ENCODE measurements at regions not wholly inside any gene's neighbourhood (a gene's known extent, or its start where the extent isn't known, plus 50 kb on each side); places are given as distances from the start of the nearest gene placed in this dataset.

DNA sequence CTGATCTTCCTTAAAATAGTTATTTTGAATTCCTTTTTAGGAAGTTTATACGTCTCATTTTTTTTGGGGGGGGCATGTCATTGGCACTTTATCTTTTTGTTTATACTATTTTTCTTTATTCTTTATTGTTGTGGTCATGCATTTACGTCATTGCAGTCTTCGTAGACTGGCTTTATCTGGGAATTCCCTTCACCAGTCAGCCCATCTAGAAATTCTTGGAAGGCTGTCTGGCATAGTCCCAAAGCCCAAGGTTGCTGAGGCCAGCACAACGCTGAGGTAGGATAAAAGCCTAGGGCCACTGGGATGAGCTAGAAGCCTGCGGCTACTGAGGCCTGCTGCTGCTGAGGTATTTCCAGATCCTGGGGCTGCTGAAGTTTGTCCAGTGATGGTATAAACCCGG, 121.5 kb downstream of the ISOC1 start:
- CTCF ChIA-PET: no interaction called here
- no peak for ATAC-seq
- no TSS peak for BruUV-seq (replicated peaks)

More for the DNA sequence above, 121.5 kb downstream of the ISOC1 start:
- Histone ChIP-seq H3K79me2 (ENCODE audit: insufficient read depth, low read length) (no peaks in the 10 kb centered on the region), H3K9ac (ENCODE audit: low read length) (no peak overlapping the region), H3K4me3 (replicated peaks in 1 of 2; ENCODE audit: low read depth in 1 of 2, low read length in 2 of 2) (no peak overlapping the region), H3K36me3 (ENCODE audit: control insufficient read depth in 1 of 2, insufficient read depth in 2 of 2, low read length in 2 of 2) (no peaks in the 10 kb centered on the region), H3K9me2 (ENCODE audit: insufficient read depth) (no peaks in the 10 kb centered on the region), H3K27ac (ENCODE audit: low read depth, low read length) (no peak overlapping the region), H4K20me1 (ENCODE audit: insufficient read depth) (no peaks in the 10 kb centered on the region), H2AFZ (ENCODE audit: low read depth, low read length, poor library complexity, severe bottlenecking) (no peak overlapping the region), H3K9me3 (ENCODE audit: control insufficient read depth in 1 of 2, insufficient read depth in 1 of 2, low read depth in 1 of 2, low read length in 2 of 2) (no peaks in the 10 kb centered on the region), H3K4me1 (ENCODE audit: control insufficient read depth in 1 of 2, insufficient read depth in 2 of 2, low read length in 2 of 2) (no peaks in the 10 kb centered on the region), H3K4me2 (ENCODE audit: low read length) (no peak overlapping the region), H3K27me3 (ENCODE audit: insufficient read depth, low read length) (no peaks in the 10 kb centered on the region)
- POLR2A ChIA-PET: no interaction called here
- RAD21 ChIA-PET (ENCODE audit: low non-redundant PET in 1 of 2, low total read pairs in 2 of 2, uncharacterized antibody in 2 of 2, unreplicated experiment in 2 of 2): no interaction called here
- DNase-seq (ENCODE audit: low read depth, low spot score): no peak
- no peak for TF ChIP-seq YY1 (IDR thresholded peaks at IDR 0.05; ENCODE audit: extremely low read depth, insufficient replicate concordance, low read depth, low read length)
- TF ChIP-seq ZFX (IDR thresholded peaks at IDR 0.05): no peak
- no peak for TF ChIP-seq CEBPB (IDR thresholded peaks at IDR 0.05; ENCODE audit: low read depth)
- TF ChIP-seq, protein P1, sequence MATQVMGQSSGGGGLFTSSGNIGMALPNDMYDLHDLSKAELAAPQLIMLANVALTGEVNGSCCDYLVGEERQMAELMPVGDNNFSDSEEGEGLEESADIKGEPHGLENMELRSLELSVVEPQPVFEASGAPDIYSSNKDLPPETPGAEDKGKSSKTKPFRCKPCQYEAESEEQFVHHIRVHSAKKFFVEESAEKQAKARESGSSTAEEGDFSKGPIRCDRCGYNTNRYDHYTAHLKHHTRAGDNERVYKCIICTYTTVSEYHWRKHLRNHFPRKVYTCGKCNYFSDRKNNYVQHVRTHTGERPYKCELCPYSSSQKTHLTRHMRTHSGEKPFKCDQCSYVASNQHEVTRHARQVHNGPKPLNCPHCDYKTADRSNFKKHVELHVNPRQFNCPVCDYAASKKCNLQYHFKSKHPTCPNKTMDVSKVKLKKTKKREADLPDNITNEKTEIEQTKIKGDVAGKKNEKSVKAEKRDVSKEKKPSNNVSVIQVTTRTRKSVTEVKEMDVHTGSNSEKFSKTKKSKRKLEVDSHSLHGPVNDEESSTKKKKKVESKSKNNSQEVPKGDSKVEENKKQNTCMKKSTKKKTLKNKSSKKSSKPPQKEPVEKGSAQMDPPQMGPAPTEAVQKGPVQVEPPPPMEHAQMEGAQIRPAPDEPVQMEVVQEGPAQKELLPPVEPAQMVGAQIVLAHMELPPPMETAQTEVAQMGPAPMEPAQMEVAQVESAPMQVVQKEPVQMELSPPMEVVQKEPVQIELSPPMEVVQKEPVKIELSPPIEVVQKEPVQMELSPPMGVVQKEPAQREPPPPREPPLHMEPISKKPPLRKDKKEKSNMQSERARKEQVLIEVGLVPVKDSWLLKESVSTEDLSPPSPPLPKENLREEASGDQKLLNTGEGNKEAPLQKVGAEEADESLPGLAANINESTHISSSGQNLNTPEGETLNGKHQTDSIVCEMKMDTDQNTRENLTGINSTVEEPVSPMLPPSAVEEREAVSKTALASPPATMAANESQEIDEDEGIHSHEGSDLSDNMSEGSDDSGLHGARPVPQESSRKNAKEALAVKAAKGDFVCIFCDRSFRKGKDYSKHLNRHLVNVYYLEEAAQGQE (IDR thresholded peaks at IDR 0.05; ENCODE audit: low read depth): no peak
- TF ChIP-seq SIN3A (IDR thresholded peaks at IDR 0.05; ENCODE audit: low read depth): no peak
- no peak for TF ChIP-seq ELF1 (IDR thresholded peaks at IDR 0.05; ENCODE audit: borderline replicate concordance, low read depth)
- TF ChIP-seq SRF (IDR thresholded peaks at IDR 0.05; ENCODE audit: low read depth): no peak
- no peak for TF ChIP-seq SP1 (IDR thresholded peaks at IDR 0.05; ENCODE audit: low read depth)
- TF ChIP-seq, protein P2, sequence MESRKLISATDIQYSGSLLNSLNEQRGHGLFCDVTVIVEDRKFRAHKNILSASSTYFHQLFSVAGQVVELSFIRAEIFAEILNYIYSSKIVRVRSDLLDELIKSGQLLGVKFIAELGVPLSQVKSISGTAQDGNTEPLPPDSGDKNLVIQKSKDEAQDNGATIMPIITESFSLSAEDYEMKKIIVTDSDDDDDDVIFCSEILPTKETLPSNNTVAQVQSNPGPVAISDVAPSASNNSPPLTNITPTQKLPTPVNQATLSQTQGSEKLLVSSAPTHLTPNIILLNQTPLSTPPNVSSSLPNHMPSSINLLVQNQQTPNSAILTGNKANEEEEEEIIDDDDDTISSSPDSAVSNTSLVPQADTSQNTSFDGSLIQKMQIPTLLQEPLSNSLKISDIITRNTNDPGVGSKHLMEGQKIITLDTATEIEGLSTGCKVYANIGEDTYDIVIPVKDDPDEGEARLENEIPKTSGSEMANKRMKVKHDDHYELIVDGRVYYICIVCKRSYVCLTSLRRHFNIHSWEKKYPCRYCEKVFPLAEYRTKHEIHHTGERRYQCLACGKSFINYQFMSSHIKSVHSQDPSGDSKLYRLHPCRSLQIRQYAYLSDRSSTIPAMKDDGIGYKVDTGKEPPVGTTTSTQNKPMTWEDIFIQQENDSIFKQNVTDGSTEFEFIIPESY (IDR thresholded peaks at IDR 0.05; ENCODE audit: extremely low read depth, insufficient replicate concordance, low read length): no peak
- TF ChIP-seq RAD21 (IDR thresholded peaks at IDR 0.05; ENCODE audit: low read depth): no peak
- no peak for TF ChIP-seq TCF7L2 (IDR thresholded peaks at IDR 0.05; ENCODE audit: borderline replicate concordance, extremely low read depth, insufficient read depth, insufficient read length)
- no peak for TF ChIP-seq EZH2phosphoT487 (IDR thresholded peaks at IDR 0.05; ENCODE audit: borderline replicate concordance)
- TF ChIP-seq JUND (IDR thresholded peaks at IDR 0.05): no peak
- intact Hi-C loops (cut with micrococcal nuclease): no loop called here
